HG03066 (cell line): ENCODE measurements at regions not wholly inside any gene's neighbourhood (a gene's known extent, or its start where the extent isn't known, plus 50 kb on each side); places are given as distances from the start of the nearest gene placed in this dataset.

Experiments
- ATAC-seq: cut with Tn5 transposase; IDR thresholded peaks from one replicate; pipeline ENCODE4 v1.9.1; 2021; ENCODE audit warnings: low read depth; ENCODE audit not compliant: unreplicated experiment

GRCh38 chr5:82419559-82420332 lies 141.6 kb upstream of the RPS23 start:
- ATAC-seq = no peak

GRCh38 chr5:82418608-82418950 lies 140.4 kb upstream of the RPS23 start:
- no peak for ATAC-seq

DNA sequence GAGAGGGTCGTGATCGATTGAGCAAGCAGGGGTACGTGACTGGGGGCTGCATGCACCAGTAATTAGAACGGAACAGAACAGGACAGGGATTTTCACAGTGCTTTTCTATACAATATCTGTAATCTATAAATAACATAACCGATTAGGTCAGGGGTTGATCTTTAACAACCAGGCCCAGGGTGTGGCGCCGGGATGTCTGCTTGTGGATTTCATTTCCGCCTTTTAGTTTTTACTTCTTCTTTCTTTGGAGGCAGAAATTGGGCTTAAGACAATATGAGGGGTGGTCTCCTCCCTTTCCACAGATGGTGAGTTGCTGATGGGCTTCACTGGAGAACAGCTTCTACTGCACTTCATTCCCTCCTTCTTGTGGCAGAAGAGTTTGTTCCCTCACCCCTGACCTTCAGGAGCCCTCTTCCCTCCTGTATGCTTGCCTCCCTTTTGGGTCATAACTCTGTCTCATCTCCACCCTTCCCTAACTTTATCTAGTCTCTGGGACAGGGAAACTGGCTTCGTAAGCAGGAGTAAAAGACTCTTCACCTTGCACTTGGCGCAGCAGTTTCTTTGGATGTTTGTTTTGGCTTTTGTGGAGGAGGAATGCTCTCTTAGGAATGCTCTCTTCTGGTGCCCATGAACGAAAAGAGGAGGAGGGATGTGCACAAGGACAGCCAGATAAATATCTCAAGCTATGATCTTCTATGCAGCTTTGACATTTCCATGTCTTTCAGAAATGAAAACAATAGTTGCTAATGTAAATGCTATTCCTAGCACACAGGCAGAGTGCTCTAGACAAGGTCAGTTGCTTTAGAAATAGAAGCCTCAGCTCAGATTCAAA lies 139.8 kb upstream of the RPS23 start:
- ATAC-seq = no peak

GRCh38 chr5:82416512-82416911 lies 138.4 kb upstream of the RPS23 start:
- no peak for ATAC-seq

DNA sequence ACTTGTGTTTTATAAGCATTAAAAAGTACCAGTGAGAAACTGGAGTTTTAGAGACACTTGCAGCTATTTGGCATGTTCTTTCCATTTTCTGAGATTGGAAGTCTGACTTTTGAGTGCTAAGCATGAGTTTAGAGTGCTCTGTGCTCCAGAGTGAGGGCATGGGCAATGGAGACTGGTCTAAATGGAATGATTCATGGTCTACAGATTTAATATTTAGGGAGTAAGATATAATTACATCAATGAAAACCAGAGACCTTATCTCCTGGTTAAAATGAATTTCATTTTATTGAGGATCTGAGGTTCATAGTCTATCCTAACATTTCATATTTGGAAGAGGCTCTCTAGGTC lies 135.9 kb upstream of the RPS23 start:
- no peak for ATAC-seq

DNA sequence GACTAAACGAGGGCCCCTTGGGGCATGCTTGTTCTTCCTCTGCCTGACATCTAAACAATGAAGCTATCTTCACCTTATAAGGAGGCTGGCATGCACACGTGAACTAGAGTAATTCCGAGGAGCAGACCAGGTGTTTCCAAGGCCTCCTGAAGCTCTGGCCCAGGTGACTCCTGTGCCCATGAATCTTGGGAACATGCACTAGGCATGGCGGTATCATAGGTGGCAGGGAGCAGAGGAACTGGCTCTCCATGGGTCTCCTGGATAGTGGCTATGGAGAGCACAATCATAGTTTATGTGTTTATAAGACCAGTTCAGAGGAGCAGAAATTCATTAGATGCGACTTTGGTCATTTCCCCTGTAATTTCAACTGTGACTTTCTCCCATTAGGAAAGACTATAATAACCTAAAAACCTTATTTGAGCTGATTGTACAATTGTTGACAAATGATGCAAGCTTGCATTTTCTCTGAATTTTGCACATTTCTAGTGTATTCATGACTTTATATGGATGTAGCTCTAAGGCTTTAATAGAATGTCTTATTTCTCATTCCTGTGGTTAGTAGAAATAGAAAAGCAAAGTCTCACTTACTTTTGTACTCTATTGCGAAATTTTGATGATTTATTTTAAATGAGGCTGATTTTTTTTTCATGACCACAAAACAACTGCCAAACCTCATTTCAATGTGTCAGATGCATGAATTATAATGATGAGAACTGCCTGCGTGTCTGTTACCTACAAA lies 135.3 kb upstream of the RPS23 start:
- ATAC-seq = no peak

DNA sequence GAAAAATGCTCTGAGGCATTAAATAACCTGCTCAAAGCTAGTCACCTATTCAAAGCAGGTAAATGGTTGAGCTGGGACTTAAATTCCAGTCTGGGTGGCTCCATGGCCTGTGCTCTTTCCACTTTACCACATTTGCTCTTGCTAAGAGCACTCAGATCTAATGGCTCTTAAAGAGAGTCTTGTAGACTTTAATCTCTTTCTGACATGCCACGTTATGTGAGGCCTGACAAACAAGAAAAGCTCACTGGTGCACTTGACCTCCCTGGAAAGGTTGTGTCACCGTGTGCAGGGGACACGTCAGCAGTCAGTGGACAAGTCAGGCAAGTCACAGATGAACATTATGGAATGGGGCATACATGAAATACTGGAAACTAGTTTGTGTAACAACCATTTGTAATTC lies 129.9 kb upstream of the RPS23 start:
- ATAC-seq = no peak

DNA sequence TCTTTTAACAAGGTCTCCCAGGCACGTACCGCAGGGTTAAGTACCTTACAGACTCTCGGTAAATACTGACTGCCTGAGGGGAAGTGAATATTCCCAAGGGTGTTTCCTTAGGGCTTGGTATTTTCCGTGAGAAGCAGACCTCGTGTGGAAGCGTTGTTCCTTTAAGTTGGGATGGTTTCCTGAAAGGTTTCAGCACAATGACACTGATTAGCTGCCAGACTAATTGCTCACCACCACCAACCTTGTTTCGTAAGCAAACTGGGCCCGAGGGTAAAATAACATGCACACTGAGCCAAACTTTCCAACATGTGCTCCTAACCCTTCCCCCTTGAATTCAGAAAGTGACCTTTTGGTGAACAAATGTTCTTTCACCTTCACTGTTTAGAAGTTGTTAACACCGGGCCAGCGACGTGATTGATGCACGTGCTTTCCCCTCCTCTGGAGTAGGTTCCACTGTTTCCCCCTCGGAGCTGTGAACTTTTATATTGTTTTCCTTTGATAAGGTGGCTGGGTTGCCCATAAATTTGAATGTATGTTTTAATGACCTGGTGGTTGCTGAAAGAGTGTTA lies 128.1 kb upstream of the RPS23 start:
- no peak for ATAC-seq

DNA sequence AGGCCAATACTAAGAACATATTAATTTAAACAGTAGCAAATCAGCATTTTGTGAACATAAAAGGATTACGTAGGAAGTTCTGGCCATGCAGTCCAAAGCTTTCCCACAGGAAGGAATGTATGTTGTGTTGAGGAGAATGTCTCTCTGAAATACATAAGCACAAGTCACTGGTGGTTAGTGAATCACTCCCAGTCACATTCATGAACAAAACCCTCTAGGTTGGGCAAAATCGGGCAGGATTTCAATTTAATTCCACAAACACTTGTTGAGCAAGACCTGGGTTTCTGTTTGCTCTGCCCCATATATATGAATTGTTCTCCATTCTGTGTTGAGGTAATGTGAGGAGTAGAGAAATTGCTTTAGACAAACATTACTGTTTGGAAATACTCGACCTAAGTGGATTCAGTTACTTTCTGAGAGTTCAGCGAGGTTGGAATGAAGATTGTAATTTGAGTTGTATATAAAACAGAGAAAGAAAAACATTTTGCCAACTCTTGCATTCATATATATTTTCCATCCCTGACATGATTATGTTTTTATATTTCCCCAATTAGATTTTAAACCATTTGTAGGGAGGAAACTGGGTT lies 127.6 kb upstream of the RPS23 start:
- no peak for ATAC-seq

GRCh38 chr5:82405161-82405560 lies 127.0 kb upstream of the RPS23 start:
- ATAC-seq = no peak

- no peak for ATAC-seq
These were observed 126.3 kb upstream of the RPS23 start for GRCh38 chr5:82404382-82404945.

- ATAC-seq = no peak
These were observed 125.6 kb upstream of the RPS23 start for GRCh38 chr5:82403724-82404123.

GRCh38 chr5:82403026-82403425 lies 124.9 kb upstream of the RPS23 start:
- no peak for ATAC-seq

- ATAC-seq = no peak
These were observed 121.0 kb upstream of the RPS23 start for GRCh38 chr5:82399111-82399510.

DNA sequence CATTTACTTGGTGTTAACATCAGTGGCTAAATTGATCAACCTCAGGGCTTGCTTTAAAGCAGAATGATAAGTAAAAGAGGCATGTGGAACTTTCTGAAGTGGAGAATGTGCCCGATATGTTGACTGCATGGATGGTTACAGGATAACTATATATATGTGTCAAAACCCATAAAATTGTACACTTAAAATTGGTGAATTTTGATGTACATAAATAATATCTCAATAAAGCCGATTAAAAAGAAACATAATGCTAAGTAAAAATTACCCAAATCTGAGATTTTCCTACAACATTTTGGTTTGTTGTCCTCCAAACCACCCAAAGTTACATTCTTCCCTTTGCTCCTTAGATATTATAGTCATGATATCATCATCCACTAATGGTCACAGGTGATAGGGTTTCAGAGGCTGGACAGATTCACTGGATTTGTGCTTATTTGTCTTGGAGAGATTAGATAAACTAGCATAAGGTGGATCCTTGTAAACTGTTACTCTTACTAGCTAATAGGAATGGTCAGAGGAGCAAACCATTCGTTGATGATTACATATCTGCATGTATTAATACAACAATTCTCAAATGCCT lies 119.7 kb upstream of the RPS23 start:
- ATAC-seq = no peak

DNA sequence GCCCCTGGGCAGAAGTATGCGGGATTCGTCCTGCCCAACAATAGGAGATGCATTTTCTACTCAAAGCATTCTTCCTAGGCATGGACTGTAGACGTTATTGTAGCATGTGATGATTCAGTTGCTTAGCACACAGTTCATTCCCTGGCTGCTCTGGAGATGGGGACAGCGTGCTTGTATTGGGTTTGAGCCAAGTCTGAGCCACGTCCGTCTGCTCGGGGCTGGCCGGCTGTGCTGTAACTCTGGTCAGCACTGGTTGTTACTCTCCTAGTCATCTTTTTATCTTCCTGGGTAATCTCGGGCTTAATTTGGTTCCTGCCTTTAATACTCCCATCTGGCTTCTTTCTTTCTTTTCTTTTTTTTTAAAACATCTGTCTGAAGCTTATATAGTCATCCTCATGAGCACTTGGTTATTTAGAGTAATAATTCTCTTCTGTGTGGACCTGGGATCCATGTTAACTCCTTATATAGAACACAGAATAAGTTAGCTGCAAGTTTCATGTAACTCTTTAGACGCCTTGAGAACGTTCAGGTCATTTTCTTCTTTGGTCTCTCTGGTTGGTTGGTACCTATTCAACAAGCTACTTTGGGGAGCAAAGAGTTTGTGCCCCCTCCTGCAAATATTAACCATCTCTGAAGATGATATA lies 118.8 kb upstream of the RPS23 start:
- ATAC-seq = no peak

DNA sequence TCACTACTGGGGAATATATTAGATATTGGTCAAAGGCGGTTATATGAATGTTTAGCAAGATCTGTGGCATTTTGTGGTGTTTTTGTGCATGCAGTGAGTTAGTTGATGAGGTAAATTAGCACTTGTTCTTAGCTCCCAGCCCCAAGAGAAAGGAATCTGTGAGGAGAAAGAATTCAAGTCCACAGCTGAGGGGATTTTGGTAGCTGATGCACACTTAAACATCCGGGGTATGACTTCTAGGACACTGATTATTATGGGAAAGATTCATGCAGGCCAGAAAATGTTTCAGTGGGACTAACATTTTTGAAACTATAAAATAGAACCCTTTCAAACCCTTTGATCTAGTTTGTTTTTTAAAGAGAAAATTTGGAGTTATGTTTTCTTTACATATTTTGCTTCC lies 118.2 kb upstream of the RPS23 start:
- ATAC-seq = no peak

DNA sequence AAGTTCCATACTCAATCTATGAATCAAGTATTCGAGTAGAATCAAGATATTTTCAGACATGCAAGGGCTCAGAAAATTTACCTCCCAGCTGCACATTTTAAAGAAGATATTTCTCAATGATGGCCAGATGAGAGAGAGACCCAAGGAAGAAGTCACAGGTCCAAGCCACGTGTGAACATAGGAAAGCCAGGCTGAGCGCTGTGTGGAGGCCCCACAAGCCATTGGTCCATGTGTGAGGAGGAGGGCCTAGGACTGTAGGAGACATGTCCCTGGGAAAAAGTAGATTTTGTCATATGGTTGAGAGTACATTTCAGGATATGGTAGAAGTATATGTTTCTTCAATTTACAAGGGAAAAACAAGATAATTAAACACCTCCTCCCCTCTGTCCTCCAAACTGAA lies 115.8 kb upstream of the RPS23 start:
- no peak for ATAC-seq

GRCh38 chr5:82390088-82390487 lies 111.9 kb upstream of the RPS23 start:
- no peak for ATAC-seq

DNA sequence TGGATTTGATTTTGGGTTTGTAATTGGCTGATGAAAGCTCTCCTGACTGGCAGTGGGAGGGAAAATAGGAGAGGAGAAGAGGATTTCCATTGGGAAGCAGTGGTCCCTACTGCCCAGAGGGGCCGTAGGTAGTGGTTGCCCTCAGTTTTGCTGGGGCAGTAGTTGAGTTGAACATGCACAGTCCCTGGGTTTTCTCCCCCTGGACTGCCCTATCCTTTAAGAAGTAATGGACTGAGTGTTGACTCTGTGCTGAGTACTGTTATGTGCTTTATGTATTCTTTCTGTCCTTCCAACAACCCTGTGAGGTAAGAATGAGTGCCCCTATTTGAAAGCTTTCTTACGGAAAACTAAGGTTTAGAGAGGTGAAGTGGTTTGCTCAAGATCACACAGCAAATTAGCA lies 111.2 kb upstream of the RPS23 start:
- ATAC-seq = no peak
